ENCODE measurements at regions not wholly inside any gene's neighbourhood (a gene's known extent, or its start where the extent isn't known, plus 50 kb on each side); places are given as distances from the start of the nearest gene placed in this dataset.

- no peak for TF ChIP-seq CTCF (IDR thresholded peaks at IDR 0.05)
- TF ChIP-seq ZFX (IDR thresholded peaks at IDR 0.05; ENCODE audit: borderline replicate concordance), result no peak
Observed at GRCh38 chr4:34629451-34629850, 1614.9 kb downstream of the ARAP2 start.

Measured in 22Rv1 (cell line).